AG10803 (cell line): ENCODE measurements at regions not wholly inside any gene's neighbourhood (a gene's known extent, or its start where the extent isn't known, plus 50 kb on each side); places are given as distances from the start of the nearest gene placed in this dataset.

ENCODE experiments used
- DNase-seq: peaks from one replicate; pipeline ENCODE4 v3.0.0; 2010; ENCODE audit warnings: low read depth
- H3K4me3 ChIP-seq: 2 replicates; pipeline ENCODE4 v1.5.1; 2011; ENCODE audit warnings: mild to moderate bottlenecking, low read length, control low read depth
- CTCF ChIP-seq: conservative IDR thresholded peaks from 2 replicates; pipeline ENCODE4 v1.5.1; 2011; ENCODE audit warnings: mild to moderate bottlenecking, low read length, control low read depth, inconsistent platforms

GRCh38 chr13:111422348-111422747 lies 101.9 kb downstream of the TEX29 start:
- no peak overlapping the region for H3K4me3 ChIP-seq
- DNase-seq: no peak
- TF ChIP-seq CTCF: no peak

GRCh38 chr13:111423168-111423785 lies 102.8 kb downstream of the TEX29 start:
- no peak overlapping the region for H3K4me3 ChIP-seq
- no peak for DNase-seq
- TF ChIP-seq CTCF: no peak

- no peak overlapping the region for H3K4me3 ChIP-seq
- DNase-seq: no peak
- TF ChIP-seq CTCF: no peak
These were observed 103.7 kb downstream of the TEX29 start for GRCh38 chr13:111424134-111424533.

- H3K4me3 ChIP-seq: no peak overlapping the region
- no peak for TF ChIP-seq CTCF
- no peak for DNase-seq
These were observed 104.9 kb downstream of the TEX29 start for GRCh38 chr13:111425326-111425725.

- peak; percentile 31 for DNase-seq
- H3K4me3 ChIP-seq: no peak overlapping the region
- peak; percentile 64 for TF ChIP-seq CTCF
These were observed 108.7 kb downstream of the TEX29 start for GRCh38 chr13:111429064-111429558.

GRCh38 chr13:111431206-111431605 lies 110.8 kb downstream of the TEX29 start:
- no peak overlapping the region for H3K4me3 ChIP-seq
- DNase-seq: no peak
- TF ChIP-seq CTCF: no peak

GRCh38 chr13:111434578-111435159 lies 114.2 kb downstream of the TEX29 start:
- no peak for DNase-seq
- no peak for TF ChIP-seq CTCF
- no peak overlapping the region for H3K4me3 ChIP-seq
